ENCODE measurements at regions not wholly inside any gene's neighbourhood (a gene's known extent, or its start where the extent isn't known, plus 50 kb on each side); places are given as distances from the start of the nearest gene placed in this dataset.

DNA sequence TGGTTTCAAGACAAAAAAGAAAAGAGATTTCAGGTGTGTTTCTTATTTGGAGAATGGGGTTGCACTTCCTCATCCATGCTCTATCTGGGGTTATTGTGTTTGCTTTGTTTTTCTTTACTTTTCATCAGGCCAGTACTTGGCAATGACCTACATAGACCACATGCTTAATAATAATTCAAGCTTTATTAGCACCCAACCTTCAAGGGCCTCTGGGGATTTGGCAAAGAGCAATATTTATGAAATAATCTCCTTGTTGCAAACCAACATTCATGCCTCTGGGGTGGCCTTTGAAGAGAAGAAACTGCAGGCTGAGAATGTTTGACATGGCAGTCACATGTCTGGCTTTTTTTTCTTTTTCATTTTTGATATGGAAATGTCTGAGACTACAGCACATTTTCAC lies 68.2 kb upstream of the SNRK start:
- peaks cover 3% of the 10 kb centered on the region for H3K27me3 Mint-ChIP-seq
- no peak for DNase-seq (ENCODE audit: low spot score, unreplicated experiment)
- peaks cover 4% of the 10 kb centered on the region for H3K9me3 Mint-ChIP-seq (ENCODE audit: low read depth)
- no peak overlapping the region for H3K4me3 Mint-ChIP-seq (ENCODE audit: low read depth)
- H3K27ac Mint-ChIP-seq: no peak overlapping the region
- H3K4me1 Mint-ChIP-seq (ENCODE audit: low read depth): peaks cover 17% of the 10 kb centered on the region
- H3K36me3 Mint-ChIP-seq (ENCODE audit: insufficient read depth): no peaks in the 10 kb centered on the region
- TF ChIP-seq, protein P1, sequence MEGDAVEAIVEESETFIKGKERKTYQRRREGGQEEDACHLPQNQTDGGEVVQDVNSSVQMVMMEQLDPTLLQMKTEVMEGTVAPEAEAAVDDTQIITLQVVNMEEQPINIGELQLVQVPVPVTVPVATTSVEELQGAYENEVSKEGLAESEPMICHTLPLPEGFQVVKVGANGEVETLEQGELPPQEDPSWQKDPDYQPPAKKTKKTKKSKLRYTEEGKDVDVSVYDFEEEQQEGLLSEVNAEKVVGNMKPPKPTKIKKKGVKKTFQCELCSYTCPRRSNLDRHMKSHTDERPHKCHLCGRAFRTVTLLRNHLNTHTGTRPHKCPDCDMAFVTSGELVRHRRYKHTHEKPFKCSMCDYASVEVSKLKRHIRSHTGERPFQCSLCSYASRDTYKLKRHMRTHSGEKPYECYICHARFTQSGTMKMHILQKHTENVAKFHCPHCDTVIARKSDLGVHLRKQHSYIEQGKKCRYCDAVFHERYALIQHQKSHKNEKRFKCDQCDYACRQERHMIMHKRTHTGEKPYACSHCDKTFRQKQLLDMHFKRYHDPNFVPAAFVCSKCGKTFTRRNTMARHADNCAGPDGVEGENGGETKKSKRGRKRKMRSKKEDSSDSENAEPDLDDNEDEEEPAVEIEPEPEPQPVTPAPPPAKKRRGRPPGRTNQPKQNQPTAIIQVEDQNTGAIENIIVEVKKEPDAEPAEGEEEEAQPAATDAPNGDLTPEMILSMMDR (IDR thresholded peaks at IDR 0.05; ENCODE audit: unreplicated experiment): no peak

DNA sequence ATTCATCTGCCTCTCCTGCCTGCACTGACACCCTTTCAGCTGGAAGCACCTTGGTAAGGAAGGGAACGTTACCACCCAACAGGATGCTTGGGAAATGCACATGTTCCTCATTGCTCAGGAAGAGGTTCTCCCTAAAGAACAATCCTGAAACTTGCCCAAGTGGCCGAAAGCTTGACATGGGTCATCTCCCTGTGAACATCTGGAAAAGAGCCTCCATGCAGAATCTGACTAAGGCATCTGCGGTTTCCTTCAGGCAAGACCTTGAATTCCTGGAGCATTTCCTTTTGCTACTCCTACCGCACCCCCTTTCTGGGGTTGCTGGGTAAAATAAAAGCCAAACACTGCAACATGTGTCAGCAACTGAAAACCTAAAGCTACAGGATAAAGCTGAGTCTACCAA lies 68.7 kb upstream of the SNRK start:
- no peaks in the 10 kb centered on the region for H3K36me3 Mint-ChIP-seq (ENCODE audit: insufficient read depth)
- H3K4me1 Mint-ChIP-seq (ENCODE audit: low read depth): peaks cover 20% of the 10 kb centered on the region
- H3K27ac Mint-ChIP-seq: no peak overlapping the region
- TF ChIP-seq, protein P1 (IDR thresholded peaks at IDR 0.05; ENCODE audit: unreplicated experiment): no peak
- H3K27me3 Mint-ChIP-seq: peaks cover 3% of the 10 kb centered on the region
- no peaks in the 10 kb centered on the region for H3K9me3 Mint-ChIP-seq (ENCODE audit: low read depth)
- DNase-seq (ENCODE audit: low spot score, unreplicated experiment): no peak
- no peak overlapping the region for H3K4me3 Mint-ChIP-seq (ENCODE audit: low read depth)

DNA sequence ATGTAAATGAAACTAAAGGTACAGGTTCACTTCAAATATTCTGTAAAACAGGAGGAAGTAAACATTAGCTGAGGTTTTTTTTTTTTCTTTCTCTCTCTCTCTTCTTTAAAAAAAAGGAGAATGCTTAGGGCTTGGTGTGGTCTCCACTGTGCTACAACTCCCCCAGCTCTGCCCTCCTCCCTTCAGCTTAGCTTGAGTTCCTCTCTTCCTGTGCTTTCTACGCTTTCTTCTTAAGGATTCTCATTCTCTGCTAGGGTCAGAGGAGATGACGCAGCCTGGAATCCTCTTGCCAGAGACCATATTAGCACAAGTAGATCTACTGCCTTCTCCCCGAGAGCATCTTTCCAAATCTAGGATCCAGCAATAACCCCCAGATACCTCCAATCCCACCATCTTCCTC lies 69.1 kb upstream of the SNRK start:
- no peak overlapping the region for H3K4me3 Mint-ChIP-seq (ENCODE audit: low read depth)

DNA sequence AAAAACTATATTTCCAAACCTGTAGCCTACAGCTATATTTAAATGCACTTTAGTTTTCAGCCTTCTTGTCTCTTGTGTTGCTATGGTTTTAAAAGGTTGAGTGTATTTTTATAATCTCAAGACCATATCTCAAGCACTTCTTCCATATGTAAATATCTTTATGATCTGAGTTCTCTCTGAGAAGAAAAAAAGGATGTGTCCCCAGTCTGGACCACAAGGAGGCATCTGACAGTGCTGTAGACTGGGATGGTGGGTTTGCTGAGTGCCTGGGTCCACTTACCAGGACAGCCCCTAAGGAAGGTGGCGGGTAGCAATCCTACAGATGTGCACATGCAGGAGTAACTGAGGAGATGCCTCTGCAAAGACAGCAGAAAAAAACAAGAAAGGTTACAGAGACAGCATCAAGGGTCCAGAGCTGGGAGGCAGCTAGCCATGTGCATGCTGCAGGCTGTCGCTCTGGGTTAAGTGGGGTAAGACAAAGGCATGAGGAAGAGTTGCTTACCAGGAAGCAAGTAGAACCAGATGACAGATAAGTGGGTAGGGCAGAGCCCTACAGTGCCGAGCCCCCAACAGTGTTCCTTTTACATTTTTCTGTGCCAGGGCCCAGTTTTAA lies 70.6 kb upstream of the SNRK start:
- no peak overlapping the region for H3K27ac Mint-ChIP-seq
- no peak for DNase-seq (ENCODE audit: low spot score, unreplicated experiment)
- peaks cover 20% of the 10 kb centered on the region for H3K4me1 Mint-ChIP-seq (ENCODE audit: low read depth)
- H3K27me3 Mint-ChIP-seq: peaks cover 3% of the 10 kb centered on the region
- TF ChIP-seq, protein P1 (IDR thresholded peaks at IDR 0.05; ENCODE audit: unreplicated experiment): no peak
- H3K36me3 Mint-ChIP-seq (ENCODE audit: insufficient read depth): no peaks in the 10 kb centered on the region
- no peaks in the 10 kb centered on the region for H3K9me3 Mint-ChIP-seq (ENCODE audit: low read depth)
- H3K4me3 Mint-ChIP-seq (ENCODE audit: low read depth): no peak overlapping the region

More for the DNA sequence above, 69.1 kb upstream of the SNRK start:
- TF ChIP-seq, protein P1 (IDR thresholded peaks at IDR 0.05; ENCODE audit: unreplicated experiment): no peak
- peaks cover 3% of the 10 kb centered on the region for H3K27me3 Mint-ChIP-seq
- no peaks in the 10 kb centered on the region for H3K9me3 Mint-ChIP-seq (ENCODE audit: low read depth)
- H3K36me3 Mint-ChIP-seq (ENCODE audit: insufficient read depth): no peaks in the 10 kb centered on the region
- peaks cover 20% of the 10 kb centered on the region for H3K4me1 Mint-ChIP-seq (ENCODE audit: low read depth)
- H3K27ac Mint-ChIP-seq: no peak overlapping the region
- no peak for DNase-seq (ENCODE audit: low spot score, unreplicated experiment)

DNA sequence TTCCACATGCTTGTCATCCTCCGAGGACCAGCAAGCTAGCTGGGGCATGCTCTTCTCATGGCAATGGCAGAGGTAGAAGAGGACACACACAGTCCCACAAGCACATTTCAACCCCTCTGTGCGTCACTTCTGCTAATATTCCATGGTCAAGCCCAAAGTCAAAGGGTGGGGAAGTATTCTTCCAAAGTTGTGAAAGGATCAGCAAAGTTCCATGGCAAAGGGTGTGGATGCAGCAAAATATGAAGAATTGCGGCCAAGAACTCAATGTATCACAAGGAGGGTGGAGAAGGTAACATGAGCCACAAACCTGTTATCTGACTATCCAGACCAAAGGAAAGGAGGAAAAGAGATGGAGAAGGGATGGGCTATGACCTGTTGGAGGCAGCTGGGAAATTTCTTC lies 71.2 kb upstream of the SNRK start:
- no peak for DNase-seq (ENCODE audit: low spot score, unreplicated experiment)
- H3K4me1 Mint-ChIP-seq (ENCODE audit: low read depth): peaks cover 21% of the 10 kb centered on the region
- H3K9me3 Mint-ChIP-seq (ENCODE audit: low read depth): no peaks in the 10 kb centered on the region
- peaks cover 3% of the 10 kb centered on the region for H3K27me3 Mint-ChIP-seq
- no peak overlapping the region for H3K4me3 Mint-ChIP-seq (ENCODE audit: low read depth)
- no peak overlapping the region for H3K27ac Mint-ChIP-seq
- no peaks in the 10 kb centered on the region for H3K36me3 Mint-ChIP-seq (ENCODE audit: insufficient read depth)
- TF ChIP-seq, protein P1 (IDR thresholded peaks at IDR 0.05; ENCODE audit: unreplicated experiment): no peak
